MCF 10A (cell line): ENCODE measurements at regions not wholly inside any gene's neighbourhood (a gene's known extent, or its start where the extent isn't known, plus 50 kb on each side); places are given as distances from the start of the nearest gene placed in this dataset.

ENCODE experiments used
- BruUV-seq: library from RNA; stranded (reverse); fragments of 400-500 nt; replicated peaks from 2 replicates; lab custom pipeline; 2021; lab: Mats Ljungman, UMichigan
- CTCF ChIA-PET: fragments of 300-600 bp; sonication (Branson Sonifier 250); formaldehyde crosslinking; extraction: SDS; loops from one replicate; lab custom pipeline; 2021; ENCODE audit warnings: antibody characterized with exemption, inconsistent platforms; lab: Yijun Ruan, JAX
- POLR2A ChIA-PET: fragments of 300-600, 350-650 bp; sonication (Branson Sonifier 250); formaldehyde crosslinking; extraction: SDS; loops from one replicate; lab custom pipeline; 2020; ENCODE audit warnings: antibody characterized with exemption, inconsistent platforms; lab: Yijun Ruan, JAX
- DNase-seq: peaks from one replicate; pipeline ENCODE4 v3.0.0-alpha.2; 2018; ENCODE audit not compliant: unreplicated experiment
- H3K27ac Mint-ChIP-seq: one replicate; pipeline ENCODE4 v1.8.0; 2022; ENCODE audit warnings: mild to moderate bottlenecking, low read depth, mixed read lengths; ENCODE audit not compliant: unreplicated experiment
- H3K27me3 Mint-ChIP-seq: one replicate; pipeline ENCODE4 v1.8.0; 2022; ENCODE audit warnings: mixed read lengths; ENCODE audit not compliant: insufficient read depth, unreplicated experiment
- H3K36me3 Mint-ChIP-seq: one replicate; pipeline ENCODE4 v1.8.0; 2022; ENCODE audit warnings: mild to moderate bottlenecking, moderate library complexity, mixed read lengths; ENCODE audit not compliant: insufficient read depth, unreplicated experiment
- H3K4me1 Mint-ChIP-seq: one replicate; pipeline ENCODE4 v1.8.0; 2022; ENCODE audit warnings: mixed read lengths; ENCODE audit not compliant: insufficient read depth, unreplicated experiment
- H3K4me3 Mint-ChIP-seq: one replicate; pipeline ENCODE4 v1.8.0; 2022; ENCODE audit warnings: mild to moderate bottlenecking, moderate library complexity, mixed read lengths; ENCODE audit not compliant: unreplicated experiment
- H3K9me3 Mint-ChIP-seq: one replicate; pipeline ENCODE4 v1.8.0; 2022; ENCODE audit warnings: mixed read lengths; ENCODE audit not compliant: unreplicated experiment
- intact Hi-C: fragments of 100-400 bp; cut with micrococcal nuclease; formaldehyde crosslinking; loops from 2 replicates; pipeline ENCODE4 v1.14.1; 2022
- TF ChIP-seq, protein P1 (sequence below): fragments of 200-600 bp; IDR thresholded peaks from one replicate; pipeline ENCODE4 v1.8.0; 2022; ENCODE audit warnings: antibody characterized with exemption, mild to moderate bottlenecking; ENCODE audit not compliant: unreplicated experiment

GRCh38 chr3:66744521-66744920 is 243.7 kb upstream of the LRIG1 start:
- peaks cover 5% of the 10 kb centered on the region for H3K36me3 Mint-ChIP-seq
- TF ChIP-seq, protein P1, sequence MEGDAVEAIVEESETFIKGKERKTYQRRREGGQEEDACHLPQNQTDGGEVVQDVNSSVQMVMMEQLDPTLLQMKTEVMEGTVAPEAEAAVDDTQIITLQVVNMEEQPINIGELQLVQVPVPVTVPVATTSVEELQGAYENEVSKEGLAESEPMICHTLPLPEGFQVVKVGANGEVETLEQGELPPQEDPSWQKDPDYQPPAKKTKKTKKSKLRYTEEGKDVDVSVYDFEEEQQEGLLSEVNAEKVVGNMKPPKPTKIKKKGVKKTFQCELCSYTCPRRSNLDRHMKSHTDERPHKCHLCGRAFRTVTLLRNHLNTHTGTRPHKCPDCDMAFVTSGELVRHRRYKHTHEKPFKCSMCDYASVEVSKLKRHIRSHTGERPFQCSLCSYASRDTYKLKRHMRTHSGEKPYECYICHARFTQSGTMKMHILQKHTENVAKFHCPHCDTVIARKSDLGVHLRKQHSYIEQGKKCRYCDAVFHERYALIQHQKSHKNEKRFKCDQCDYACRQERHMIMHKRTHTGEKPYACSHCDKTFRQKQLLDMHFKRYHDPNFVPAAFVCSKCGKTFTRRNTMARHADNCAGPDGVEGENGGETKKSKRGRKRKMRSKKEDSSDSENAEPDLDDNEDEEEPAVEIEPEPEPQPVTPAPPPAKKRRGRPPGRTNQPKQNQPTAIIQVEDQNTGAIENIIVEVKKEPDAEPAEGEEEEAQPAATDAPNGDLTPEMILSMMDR, result no peak
- H3K27me3 Mint-ChIP-seq, result no peaks in the 10 kb centered on the region
- H3K4me3 Mint-ChIP-seq, result no peak overlapping the region
- POLR2A ChIA-PET, result no interaction called here
- CTCF ChIA-PET, result no interaction called here
- no TSS peak for BruUV-seq
- H3K9me3 Mint-ChIP-seq, result no peaks in the 10 kb centered on the region
- no peak overlapping the region for H3K27ac Mint-ChIP-seq
- peaks cover 12% of the 10 kb centered on the region for H3K4me1 Mint-ChIP-seq
- intact Hi-C loops, result no loop called here
- DNase-seq, result no peak

GRCh38 chr3:66744986-66745385 is 244.2 kb upstream of the LRIG1 start:
- no peak overlapping the region for H3K27ac Mint-ChIP-seq
- no TSS peak for BruUV-seq
- H3K36me3 Mint-ChIP-seq, result peaks cover 7% of the 10 kb centered on the region
- ChIA-PET CTCF (interaction anchor here (0.7 kb wide), 1 partner anchor 9 kb away, joined by 4 read pairs; no protein-coding TSS in a partner anchor), POLR2A (no interaction called here)
- peaks cover 11% of the 10 kb centered on the region for H3K4me1 Mint-ChIP-seq
- no peaks in the 10 kb centered on the region for H3K9me3 Mint-ChIP-seq
- DNase-seq, result peak; percentile 29
- TF ChIP-seq, protein P1, result no peak
- H3K4me3 Mint-ChIP-seq, result no peak overlapping the region
- intact Hi-C loops, result no loop called here
- no peaks in the 10 kb centered on the region for H3K27me3 Mint-ChIP-seq

- no peaks in the 10 kb centered on the region for H3K9me3 Mint-ChIP-seq
- peaks cover 7% of the 10 kb centered on the region for H3K36me3 Mint-ChIP-seq
- H3K4me3 Mint-ChIP-seq, result no peak overlapping the region
- H3K4me1 Mint-ChIP-seq, result no peaks in the 10 kb centered on the region
- no peaks in the 10 kb centered on the region for H3K27me3 Mint-ChIP-seq
- TF ChIP-seq, protein P1, result no peak
- intact Hi-C loops, result no loop called here
- ChIA-PET POLR2A (interaction anchor here (0.9 kb wide), 1 partner anchor 339 kb away, joined by 3 read pairs; no protein-coding TSS in a partner anchor), CTCF (interaction anchor here (0.6 kb wide), 1 partner anchor 239 kb away, joined by 3 read pairs; no protein-coding TSS in a partner anchor)
- no peak overlapping the region for H3K27ac Mint-ChIP-seq
- no peak for DNase-seq
- no TSS peak for BruUV-seq
Observed at GRCh38 chr3:66747261-66747660, 246.4 kb upstream of the LRIG1 start.

DNA sequence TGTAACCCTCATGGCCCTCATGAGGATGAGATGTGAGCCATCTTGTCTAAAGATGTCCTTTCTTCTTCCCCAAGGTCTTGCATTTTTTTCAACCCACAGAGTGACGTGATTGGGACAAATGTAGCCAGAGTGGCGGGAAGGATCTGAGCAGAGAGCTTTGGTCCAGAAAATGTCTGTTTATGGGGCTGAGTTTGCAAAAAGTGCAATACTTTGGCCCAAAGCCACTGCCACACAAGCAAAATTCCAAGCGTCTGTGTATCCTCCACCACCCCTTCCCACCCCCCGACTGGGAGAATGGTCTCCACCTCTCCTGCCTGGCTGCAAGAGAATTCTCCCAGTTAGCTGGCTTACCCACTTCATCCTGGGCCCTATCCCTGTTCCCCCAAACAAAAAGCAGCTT is 246.9 kb upstream of the LRIG1 start:
- BruUV-seq, result no TSS peak
- CTCF ChIA-PET, result interaction anchor here (0.6 to 1.7 kb wide), 3 partner anchors 10 to 340 kb away, joined by 3 to 11 read pairs (median 5); no protein-coding TSS in a partner anchor
- POLR2A ChIA-PET, result interaction anchor here (0.8 to 0.9 kb wide), 2 partner anchors 53 to 340 kb away, joined by 3 read pairs; no protein-coding TSS in a partner anchor
- Mint-ChIP-seq H3K4me1 (no peaks in the 10 kb centered on the region), H3K4me3 (no peak overlapping the region), H3K9me3 (no peaks in the 10 kb centered on the region), H3K27ac (no peak overlapping the region), H3K36me3 (peaks cover 7% of the 10 kb centered on the region), H3K27me3 (no peaks in the 10 kb centered on the region)
- TF ChIP-seq, protein P1, result no peak
- no peak for DNase-seq
- intact Hi-C loops, result no loop called here
